Stomach (tissue), 8 donors: ENCODE measurements at regions not wholly inside any gene's neighbourhood (a gene's known extent, or its start where the extent isn't known, plus 50 kb on each side); places are given as distances from the start of the nearest gene placed in this dataset.

Experiments
- DNase-seq, 2 donors: peaks; one replicate each; pipeline versions ENCODE4 v3.0.0 to v3.0.0-alpha.2; 2013 to 2019
- H3K27ac ChIP-seq, 5 donors: fragments of 200-600 bp in 4 of 5; sonication (generic) in 4 of 5; one replicate each; pipeline ENCODE4 v1.5.1; 2013 to 2019; ENCODE audit warnings: mild to moderate bottlenecking in 1 of 5, moderate library complexity in 1 of 5
- H3K27me3 ChIP-seq, 3 donors: fragments of 200-600 bp; sonication (generic); one replicate each; pipeline ENCODE4 v1.5.1; 2017 to 2019; ENCODE audit warnings: mixed run types in 1 of 3
- H3K36me3 ChIP-seq, 4 donors: fragments of 200-600 bp; sonication (generic); 1 replicate in 3 of 4; 2 replicates in 1 of 4; pipeline ENCODE4 v1.5.1; 2016 to 2019
- H3K4me1 ChIP-seq, 4 donors: fragments of 200-600 bp; sonication (generic); one replicate each; pipeline ENCODE4 v1.5.1; 2016 to 2019
- H3K4me3 ChIP-seq, 4 donors: fragments of 200-600 bp; sonication (generic) in 3 of 4; one replicate each; pipeline ENCODE4 v1.5.1; 2016 to 2019; ENCODE audit warnings: mild to moderate bottlenecking in 1 of 4
- H3K9me3 ChIP-seq, 4 donors: fragments of 200-600 bp; sonication (generic); one replicate each; pipeline ENCODE4 v1.5.1; 2016 to 2019
- EP300 ChIP-seq: sonication (generic); formaldehyde crosslinking; IDR thresholded peaks from one replicate; pipeline ENCODE4 v1.6.1; 2017; ENCODE audit warnings: antibody characterized with exemption
- POLR2A ChIP-seq, 4 donors: fragments of 450-650 bp; IDR thresholded peaks; one replicate each; pipeline ENCODE4 v1.6.1; 2016; ENCODE audit warnings: antibody characterized with exemption in 4 of 4, control low read depth in 2 of 4, mild to moderate bottlenecking in 1 of 4, moderate library complexity in 1 of 4
- POLR2AphosphoS5 ChIP-seq, 3 donors: sonication (generic); formaldehyde crosslinking; IDR thresholded peaks; one replicate each; pipeline ENCODE4 v1.6.1; 2016; ENCODE audit warnings: antibody characterized with exemption in 3 of 3
- WGBS, 5 donors: extraction: QIAGEN DNeasy Blood & Tissue Kit in 3 of 5; methylation state at CpG; one replicate each; pipeline versions ENCODE4 v1.1.5 to v1.1.7; 2013 to 2018; 5-methylcytosine and 5-hydroxymethylcytosine counted together
- intact Hi-C: fragments of 100-400 bp; cut with DNase I; formaldehyde crosslinking; loops from one replicate; pipeline ENCODE4 v1.15.1; 2023; ENCODE audit warnings: low total_unique reads
- TF ChIP-seq, protein P1 (sequence below), 7 experiments: fragments of 450-650 bp in 4 of 7; fragments of 200-600 bp in 3 of 7; sonication (generic) in 3 of 7; IDR thresholded peaks; one replicate each; pipeline ENCODE4 v1.5.1; 2016 to 2019; ENCODE audit warnings: antibody characterized with exemption in 7 of 7, control low read depth in 2 of 7, mild to moderate bottlenecking in 1 of 7
- donor health status: healthy with polysubstance abuse.
- donor health status: Bipolar disorder and iron deficiency.
- donor health status: healthy.

DNA sequence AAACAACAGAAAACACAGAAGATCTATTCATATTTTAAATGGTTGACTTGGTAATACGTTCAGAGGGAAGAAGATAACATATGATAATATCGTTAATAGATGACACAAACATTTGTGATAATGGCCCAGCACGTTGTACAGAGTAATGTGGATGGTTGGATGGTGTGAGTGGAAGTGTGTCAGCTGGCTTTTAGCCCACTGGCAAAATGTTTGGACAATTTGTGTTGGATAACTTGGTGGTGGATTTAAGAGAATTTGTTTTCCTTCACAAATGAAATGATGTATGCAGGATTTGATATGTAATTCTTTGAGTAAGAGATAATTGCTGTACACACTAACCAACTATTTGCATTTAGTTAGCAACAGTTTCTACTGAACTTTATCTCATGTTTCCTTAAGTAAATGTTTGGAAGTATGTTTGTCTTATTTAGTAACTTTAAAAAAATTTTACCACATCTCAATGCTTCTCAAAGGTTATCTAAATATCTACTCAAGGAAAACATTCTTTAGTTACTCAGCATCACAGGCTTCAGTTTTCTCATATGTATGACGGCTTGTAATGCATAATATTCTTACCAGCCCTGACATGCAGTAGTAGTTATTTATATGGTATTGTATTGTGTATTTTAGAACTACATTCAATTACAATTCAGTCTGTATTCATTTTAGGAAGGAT is 328.5 kb upstream of the GOLIM4 start:
- WGBS, 5 donors = 20 to 45% (median 25%) methylated on average over 4 of the region's 4 CpGs
- TF ChIP-seq POLR2A (IDR thresholded peaks at IDR 0.05) (no peak), EP300 (no peak), POLR2AphosphoS5 (IDR thresholded peaks at IDR 0.05) (no peak)
- TF ChIP-seq, protein P1, sequence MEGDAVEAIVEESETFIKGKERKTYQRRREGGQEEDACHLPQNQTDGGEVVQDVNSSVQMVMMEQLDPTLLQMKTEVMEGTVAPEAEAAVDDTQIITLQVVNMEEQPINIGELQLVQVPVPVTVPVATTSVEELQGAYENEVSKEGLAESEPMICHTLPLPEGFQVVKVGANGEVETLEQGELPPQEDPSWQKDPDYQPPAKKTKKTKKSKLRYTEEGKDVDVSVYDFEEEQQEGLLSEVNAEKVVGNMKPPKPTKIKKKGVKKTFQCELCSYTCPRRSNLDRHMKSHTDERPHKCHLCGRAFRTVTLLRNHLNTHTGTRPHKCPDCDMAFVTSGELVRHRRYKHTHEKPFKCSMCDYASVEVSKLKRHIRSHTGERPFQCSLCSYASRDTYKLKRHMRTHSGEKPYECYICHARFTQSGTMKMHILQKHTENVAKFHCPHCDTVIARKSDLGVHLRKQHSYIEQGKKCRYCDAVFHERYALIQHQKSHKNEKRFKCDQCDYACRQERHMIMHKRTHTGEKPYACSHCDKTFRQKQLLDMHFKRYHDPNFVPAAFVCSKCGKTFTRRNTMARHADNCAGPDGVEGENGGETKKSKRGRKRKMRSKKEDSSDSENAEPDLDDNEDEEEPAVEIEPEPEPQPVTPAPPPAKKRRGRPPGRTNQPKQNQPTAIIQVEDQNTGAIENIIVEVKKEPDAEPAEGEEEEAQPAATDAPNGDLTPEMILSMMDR (IDR thresholded peaks at IDR 0.05) = no peak

GRCh38 chr3:168422843-168423242 is 327.1 kb upstream of the GOLIM4 start:
- 82 to 88% (median 86%) methylated on average over 1 of the region's 1 CpG for WGBS, 5 donors
- Histone ChIP-seq H3K4me1 (peaks cover 0 to 10% (median 5%) of the 10 kb centered on the region in 4 donors), H3K27me3 (no peaks in the 10 kb centered on the region), H3K36me3 (no peaks in the 10 kb centered on the region), H3K27ac (no peak overlapping the region), H3K4me3 (no peak overlapping the region), H3K9me3 (no peaks in the 10 kb centered on the region)
- no peak for DNase-seq
- intact Hi-C loops = no loop called here
- no peak for TF ChIP-seq POLR2AphosphoS5 (IDR thresholded peaks at IDR 0.05)
- TF ChIP-seq, protein P1 (IDR thresholded peaks at IDR 0.05) = no peak
- TF ChIP-seq EP300 = no peak
- TF ChIP-seq POLR2A (IDR thresholded peaks at IDR 0.05) = no peak

More for the DNA sequence above, 328.5 kb upstream of the GOLIM4 start:
- Histone ChIP-seq H3K36me3 (no peaks in the 10 kb centered on the region), H3K27ac (no peak overlapping the region), H3K4me3 (no peak overlapping the region), H3K9me3 (no peaks in the 10 kb centered on the region), H3K4me1 (peaks cover 0 to 10% (median 5%) of the 10 kb centered on the region in 4 donors), H3K27me3 (no peaks in the 10 kb centered on the region)
- no peak for DNase-seq
- intact Hi-C loops = no loop called here

- Histone ChIP-seq H3K27ac (no peak overlapping the region), H3K27me3 (no peaks in the 10 kb centered on the region), H3K36me3 (no peaks in the 10 kb centered on the region), H3K4me3 (no peak overlapping the region), H3K9me3 (no peaks in the 10 kb centered on the region), H3K4me1 (peaks cover 0 to 1% (median under 1%) of the 10 kb centered on the region in 4 donors)
- TF ChIP-seq EP300 = no peak
- no peak for TF ChIP-seq POLR2A (IDR thresholded peaks at IDR 0.05)
- TF ChIP-seq POLR2AphosphoS5 (IDR thresholded peaks at IDR 0.05) = no peak
- TF ChIP-seq, protein P1 (IDR thresholded peaks at IDR 0.05) = no peak
- no peak for DNase-seq
- intact Hi-C loops = no loop called here
- 37 to 52% (median 42%) methylated on average over 2 of the region's 2 CpGs for WGBS, 5 donors
Measured at GRCh38 chr3:168419091-168419490, 323.4 kb upstream of the GOLIM4 start.

GRCh38 chr3:168417016-168417415 is 321.3 kb upstream of the GOLIM4 start:
- DNase-seq = peak in 1 of 2 donors; percentile 74
- Histone ChIP-seq H3K4me3 (no peak overlapping the region), H3K27me3 (no peaks in the 10 kb centered on the region), H3K9me3 (no peaks in the 10 kb centered on the region), H3K36me3 (no peaks in the 10 kb centered on the region), H3K27ac (no peak overlapping the region), H3K4me1 (no peaks in the 10 kb centered on the region)
- WGBS, 5 donors = 68 to 96% (median 89%) methylated on average over 1 of the region's 1 CpG
- intact Hi-C loops = no loop called here
- TF ChIP-seq POLR2AphosphoS5 (IDR thresholded peaks at IDR 0.05) (no peak), EP300 (no peak), POLR2A (IDR thresholded peaks at IDR 0.05) (no peak)
- TF ChIP-seq, protein P1 (IDR thresholded peaks at IDR 0.05) = no peak
